Activated CD8-positive, alpha-beta T cell treated with anti-CD3 and anti-CD28 coated beads for 36 hours (primary cell): ENCODE measurements at regions not wholly inside any gene's neighbourhood (a gene's known extent, or its start where the extent isn't known, plus 50 kb on each side); places are given as distances from the start of the nearest gene placed in this dataset.

ENCODE experiments used
- ATAC-seq: fragments of 200-7000 bp; cut with Tn5 transposase; one replicate; pipeline ENCODE4 v1.10.0; 2021; ENCODE audit warnings: mild to moderate bottlenecking, moderate library complexity
- CTCF ChIA-PET: fragments of 350-600 bp; sonication (Branson Sonifier 250); formaldehyde crosslinking; loops from one replicate; lab custom pipeline; 2021; ENCODE audit warnings: antibody characterized with exemption; lab: Charles Lee
- POLR2A ChIA-PET: fragments of 350-600 bp; sonication (Branson Sonifier 250); formaldehyde crosslinking; loops from one replicate; lab custom pipeline; 2021; ENCODE audit warnings: antibody characterized with exemption; lab: Charles Lee
- DNase-seq: peaks from one replicate; pipeline ENCODE4 v3.0.0-alpha.2; 2020
- H3K27ac Mint-ChIP-seq: one replicate; pipeline ENCODE4 v1.8.0; 2021; ENCODE audit warnings: mild to moderate bottlenecking, mixed read lengths
- H3K27me3 Mint-ChIP-seq: one replicate; pipeline ENCODE4 v1.8.0; 2021; ENCODE audit warnings: mixed read lengths
- H3K36me3 Mint-ChIP-seq: one replicate; pipeline ENCODE4 v1.8.0; 2021; ENCODE audit warnings: low read depth, mixed read lengths
- H3K4me1 Mint-ChIP-seq: one replicate; pipeline ENCODE4 v1.8.0; 2021; ENCODE audit warnings: low read depth, mixed read lengths
- H3K4me3 Mint-ChIP-seq: one replicate; pipeline ENCODE4 v1.8.0; 2021; ENCODE audit warnings: mild to moderate bottlenecking, moderate library complexity, mixed read lengths
- H3K9me3 Mint-ChIP-seq: one replicate; pipeline ENCODE4 v1.8.0; 2021; ENCODE audit warnings: mixed read lengths
- intact Hi-C: fragments of 100-400 bp; cut with micrococcal nuclease; formaldehyde crosslinking; loops from one replicate; pipeline ENCODE4 v1.10.0; 2022
- TF ChIP-seq, protein P1 (sequence below): fragments of 200-600 bp; IDR thresholded peaks from one replicate; pipeline ENCODE4 v1.8.0; 2022; ENCODE audit warnings: antibody characterized with exemption, mild to moderate bottlenecking

DNA sequence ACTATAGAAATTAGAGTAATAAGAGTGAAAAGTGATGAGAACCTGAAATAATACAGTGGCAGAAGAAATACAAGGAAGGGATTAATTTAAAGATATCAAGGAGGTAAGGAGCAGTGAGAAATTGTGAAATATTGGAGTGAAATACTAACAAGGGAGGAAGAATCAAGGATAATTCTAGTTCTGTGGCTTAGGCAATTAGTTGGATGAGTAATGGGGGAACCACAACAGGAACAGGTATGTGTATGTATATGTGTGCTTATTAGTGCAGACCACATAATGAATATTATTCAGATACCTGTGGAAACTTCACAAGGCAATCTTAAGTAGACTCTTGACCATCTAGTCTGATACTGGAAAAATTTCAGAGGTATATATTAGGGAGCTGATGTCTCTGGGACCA is 143.3 kb downstream of the TINAG start:
- Mint-ChIP-seq H3K27ac (no peak overlapping the region), H3K9me3 (peaks cover 3% of the 10 kb centered on the region)
- TF ChIP-seq, protein P1, sequence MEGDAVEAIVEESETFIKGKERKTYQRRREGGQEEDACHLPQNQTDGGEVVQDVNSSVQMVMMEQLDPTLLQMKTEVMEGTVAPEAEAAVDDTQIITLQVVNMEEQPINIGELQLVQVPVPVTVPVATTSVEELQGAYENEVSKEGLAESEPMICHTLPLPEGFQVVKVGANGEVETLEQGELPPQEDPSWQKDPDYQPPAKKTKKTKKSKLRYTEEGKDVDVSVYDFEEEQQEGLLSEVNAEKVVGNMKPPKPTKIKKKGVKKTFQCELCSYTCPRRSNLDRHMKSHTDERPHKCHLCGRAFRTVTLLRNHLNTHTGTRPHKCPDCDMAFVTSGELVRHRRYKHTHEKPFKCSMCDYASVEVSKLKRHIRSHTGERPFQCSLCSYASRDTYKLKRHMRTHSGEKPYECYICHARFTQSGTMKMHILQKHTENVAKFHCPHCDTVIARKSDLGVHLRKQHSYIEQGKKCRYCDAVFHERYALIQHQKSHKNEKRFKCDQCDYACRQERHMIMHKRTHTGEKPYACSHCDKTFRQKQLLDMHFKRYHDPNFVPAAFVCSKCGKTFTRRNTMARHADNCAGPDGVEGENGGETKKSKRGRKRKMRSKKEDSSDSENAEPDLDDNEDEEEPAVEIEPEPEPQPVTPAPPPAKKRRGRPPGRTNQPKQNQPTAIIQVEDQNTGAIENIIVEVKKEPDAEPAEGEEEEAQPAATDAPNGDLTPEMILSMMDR = no peak

DNA sequence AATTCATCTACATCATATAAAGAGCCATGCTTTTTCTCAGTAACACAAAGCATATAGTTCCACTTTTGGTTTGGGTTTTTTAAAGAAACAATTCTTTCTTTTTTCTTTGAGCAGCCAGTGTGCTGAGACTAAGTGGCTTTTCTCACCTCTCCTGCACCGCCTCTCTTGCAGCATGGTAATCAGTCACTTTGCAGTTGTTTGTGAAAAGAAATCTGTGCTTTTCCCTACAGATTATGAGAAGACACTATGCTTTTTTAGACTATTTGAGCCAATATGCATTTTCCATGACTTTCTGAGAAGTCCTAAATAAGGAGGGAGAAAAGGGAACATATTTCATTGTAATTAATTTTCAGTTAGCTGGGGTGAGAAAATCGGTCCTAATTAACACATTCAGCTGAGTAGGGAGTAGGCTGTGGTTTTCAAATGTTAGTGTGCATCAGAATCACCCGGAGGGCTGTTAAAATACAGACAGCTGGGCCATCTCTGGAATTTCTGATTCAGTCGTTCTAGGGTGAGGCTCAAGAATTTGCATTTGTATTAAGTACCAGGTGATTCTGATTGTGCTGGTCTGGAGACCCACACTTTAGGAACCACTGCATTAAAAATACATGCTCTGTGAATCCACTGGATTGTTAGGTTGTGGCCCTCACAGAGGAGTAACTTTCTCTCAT is 155.2 kb downstream of the TINAG start:
- TF ChIP-seq, protein P1 = no peak
- Mint-ChIP-seq H3K9me3 (peaks cover 7% of the 10 kb centered on the region), H3K27ac (no peak overlapping the region), H3K36me3 (no peaks in the 10 kb centered on the region), H3K27me3 (no peaks in the 10 kb centered on the region), H3K4me1 (no peaks in the 10 kb centered on the region), H3K4me3 (no peak overlapping the region)
- ChIA-PET POLR2A (no interaction called here), CTCF (no interaction called here)
- intact Hi-C loops = no loop called here
- ATAC-seq = no peak
- DNase-seq = no peak

More for the DNA sequence above, 143.3 kb downstream of the TINAG start:
- Mint-ChIP-seq H3K36me3 (no peaks in the 10 kb centered on the region), H3K4me3 (no peak overlapping the region), H3K27me3 (no peaks in the 10 kb centered on the region), H3K4me1 (no peaks in the 10 kb centered on the region)
- intact Hi-C loops = no loop called here
- ChIA-PET CTCF (no interaction called here), POLR2A (no interaction called here)
- DNase-seq = no peak
- no peak for ATAC-seq

DNA sequence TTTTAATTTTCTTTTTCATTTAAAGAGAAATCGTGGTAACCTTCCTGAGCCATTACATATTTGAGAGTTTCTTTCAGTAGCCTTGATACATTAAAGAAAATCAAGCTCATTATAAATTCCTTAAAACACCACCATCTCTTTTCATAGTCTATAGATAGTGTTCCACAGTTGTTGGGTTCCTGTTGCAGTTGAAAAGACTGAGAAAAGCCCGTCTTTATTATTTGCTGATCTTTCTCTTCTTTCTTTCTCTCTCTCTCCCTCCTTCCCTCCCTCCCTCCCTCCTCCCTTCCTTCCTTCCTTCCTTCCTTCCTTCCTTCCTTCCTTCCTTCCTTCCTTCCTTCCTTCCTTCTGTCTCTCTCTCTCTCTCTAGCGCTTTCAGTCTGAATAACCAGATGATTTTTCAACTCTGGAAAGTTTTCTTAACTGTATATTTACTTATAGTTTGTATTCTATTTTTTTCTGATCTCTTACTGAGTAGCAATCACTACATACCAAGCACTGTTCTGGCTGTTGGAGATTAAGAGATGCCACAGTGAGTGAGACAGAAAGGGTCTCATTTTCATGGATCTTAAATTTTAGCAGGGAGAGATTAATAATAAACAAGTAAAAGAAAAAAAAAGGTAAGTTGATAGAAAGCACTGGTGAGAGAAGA is 157.5 kb downstream of the TINAG start:
- TF ChIP-seq, protein P1 = no peak
- DNase-seq (no peak), ATAC-seq (no peak)
- Mint-ChIP-seq H3K27me3 (no peaks in the 10 kb centered on the region), H3K4me3 (no peak overlapping the region), H3K9me3 (peaks cover 13% of the 10 kb centered on the region), H3K27ac (no peak overlapping the region), H3K36me3 (no peaks in the 10 kb centered on the region), H3K4me1 (no peaks in the 10 kb centered on the region)
- ChIA-PET POLR2A (no interaction called here), CTCF (no interaction called here)
- intact Hi-C loops = no loop called here

DNA sequence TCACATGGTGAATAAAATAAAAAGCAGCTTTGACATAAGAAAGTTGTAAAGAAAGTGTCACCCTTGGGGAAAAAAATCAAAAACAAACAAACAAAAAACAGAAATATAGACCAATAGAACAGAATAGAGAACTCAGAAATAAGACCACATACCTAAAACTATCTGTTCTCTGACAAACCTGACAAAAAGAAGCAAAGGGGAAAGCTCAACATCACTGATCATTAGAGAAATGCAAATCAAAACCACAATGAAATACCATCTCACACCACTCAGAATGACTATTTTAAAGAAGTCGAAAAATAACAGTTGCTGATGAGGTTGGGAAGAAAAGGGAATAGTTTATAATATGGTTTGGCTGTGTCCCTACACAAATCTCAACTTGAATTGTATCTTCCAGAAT is 159.1 kb downstream of the TINAG start:
- Mint-ChIP-seq H3K36me3 (no peaks in the 10 kb centered on the region), H3K27me3 (no peaks in the 10 kb centered on the region), H3K9me3 (peaks cover 13% of the 10 kb centered on the region), H3K4me3 (no peak overlapping the region), H3K4me1 (no peaks in the 10 kb centered on the region), H3K27ac (no peak overlapping the region)
- ATAC-seq = no peak
- ChIA-PET POLR2A (no interaction called here), CTCF (no interaction called here)
- intact Hi-C loops = no loop called here
- no peak for DNase-seq
- TF ChIP-seq, protein P1 = no peak

DNA sequence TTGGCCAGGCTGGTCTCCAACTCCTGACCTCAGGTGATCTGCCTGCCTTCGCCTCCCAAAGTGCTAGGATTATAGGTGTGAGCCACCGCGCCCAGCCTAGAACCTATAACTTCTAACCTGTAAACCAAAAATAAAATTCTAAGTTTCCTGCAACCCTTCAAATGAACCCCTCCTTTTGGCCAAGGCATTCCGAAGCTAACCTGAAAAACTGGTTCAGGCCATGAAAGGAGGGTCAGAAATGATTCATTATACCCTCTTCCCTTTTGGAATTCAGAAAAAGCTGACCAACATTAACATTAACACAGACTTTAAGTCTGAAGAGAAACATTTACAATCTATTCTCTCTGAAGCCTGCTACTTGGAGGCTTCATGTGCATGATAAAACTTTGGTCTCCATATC is 165.1 kb downstream of the TINAG start:
- H3K4me1 Mint-ChIP-seq = no peaks in the 10 kb centered on the region
- H3K27me3 Mint-ChIP-seq = no peaks in the 10 kb centered on the region
- TF ChIP-seq, protein P1 = no peak
- H3K9me3 Mint-ChIP-seq = peaks cover 6% of the 10 kb centered on the region
- CTCF ChIA-PET = no interaction called here
- no peak overlapping the region for H3K27ac Mint-ChIP-seq
- POLR2A ChIA-PET = no interaction called here
- H3K36me3 Mint-ChIP-seq = no peaks in the 10 kb centered on the region
- intact Hi-C loops = no loop called here
- no peak overlapping the region for H3K4me3 Mint-ChIP-seq
- no peak for DNase-seq
- no peak for ATAC-seq
